ENCODE measurements at regions not wholly inside any gene's neighbourhood (a gene's known extent, or its start where the extent isn't known, plus 50 kb on each side); places are given as distances from the start of the nearest gene placed in this dataset.

- no peak for TF ChIP-seq CTCF (IDR thresholded peaks at IDR 0.05; ENCODE audit: insufficient read depth, missing control alignments)
- DNase-seq (ENCODE audit: insufficient read length, low spot score) (no peak), FAIRE-seq (no peak)
These were observed 390.9 kb upstream of the CDH19 start for GRCh38 chr18:66994790-66995189.

- no peak for TF ChIP-seq CTCF (IDR thresholded peaks at IDR 0.05; ENCODE audit: insufficient read depth, missing control alignments)
- DNase-seq (ENCODE audit: insufficient read length, low spot score) (no peak), FAIRE-seq (no peak)
These were observed 389.6 kb upstream of the CDH19 start for GRCh38 chr18:66993492-66993891.

GRCh38 chr18:66990909-66991308 lies 387.0 kb upstream of the CDH19 start:
- DNase-seq (ENCODE audit: insufficient read length, low spot score): no peak
- no peak for TF ChIP-seq CTCF (IDR thresholded peaks at IDR 0.05; ENCODE audit: insufficient read depth, missing control alignments)
- no peak for FAIRE-seq

- DNase-seq (ENCODE audit: insufficient read length, low spot score) (no peak), FAIRE-seq (no peak)
- TF ChIP-seq CTCF (IDR thresholded peaks at IDR 0.05; ENCODE audit: insufficient read depth, missing control alignments): no peak
These were observed 375.1 kb upstream of the CDH19 start for GRCh38 chr18:66979009-66979408.

- DNase-seq (ENCODE audit: insufficient read length, low spot score) (no peak), FAIRE-seq (no peak)
- no peak for TF ChIP-seq CTCF (IDR thresholded peaks at IDR 0.05; ENCODE audit: insufficient read depth, missing control alignments)
These were observed 368.8 kb upstream of the CDH19 start for GRCh38 chr18:66972681-66973080.

GRCh38 chr18:66971960-66972359 lies 368.1 kb upstream of the CDH19 start:
- FAIRE-seq (no peak), DNase-seq (ENCODE audit: insufficient read length, low spot score) (no peak)
- no peak for TF ChIP-seq CTCF (IDR thresholded peaks at IDR 0.05; ENCODE audit: insufficient read depth, missing control alignments)

- DNase-seq (ENCODE audit: insufficient read length, low spot score) (no peak), FAIRE-seq (peak; percentile 100)
- TF ChIP-seq CTCF (IDR thresholded peaks at IDR 0.05; ENCODE audit: insufficient read depth, missing control alignments): no peak
These were observed 362.3 kb upstream of the CDH19 start for GRCh38 chr18:66966171-66966570.

All from D721Med (cell line).